Activated naive CD4-positive, alpha-beta T cell treated with Interleukin-2 at 50 U/mL for 16 hours (primary cell): ENCODE measurements at regions not wholly inside any gene's neighbourhood (a gene's known extent, or its start where the extent isn't known, plus 50 kb on each side); places are given as distances from the start of the nearest gene placed in this dataset.
"Not testable (repeated sequence)": the region's sequence is repeated elsewhere in the genome, so short reads cannot be mapped to it uniquely, and the experiment has no call there.

Experiments
- DNase-seq: peaks from one replicate; pipeline ENCODE4 v3.0.0-alpha.2; 2020

GRCh38 chr3:194251007-194251406, 100.1 kb downstream of the CPN2 start:
- DNase-seq, result no peak

GRCh38 chr3:194251461-194251860, 99.7 kb downstream of the CPN2 start:
- DNase-seq, result no peak

- no peak for DNase-seq
Observed at GRCh38 chr3:194251891-194252560, 99.1 kb downstream of the CPN2 start.

- DNase-seq, result no peak
Observed at GRCh38 chr3:194253270-194253669, 97.9 kb downstream of the CPN2 start.

GRCh38 chr3:194254040-194254439, 97.1 kb downstream of the CPN2 start:
- DNase-seq, result no peak

GRCh38 chr3:194255252-194256039, 95.7 kb downstream of the CPN2 start:
- peak; percentile 42 for DNase-seq

GRCh38 chr3:194256040-194256945, 94.8 kb downstream of the CPN2 start:
- DNase-seq, result no peak

- DNase-seq, result no peak
Observed at GRCh38 chr3:194257151-194257621, 93.9 kb downstream of the CPN2 start.

GRCh38 chr3:194257916-194258668, 93.0 kb downstream of the CPN2 start:
- no peak for DNase-seq

GRCh38 chr3:194259982-194260766, 91.0 kb downstream of the CPN2 start:
- no peak for DNase-seq

- no peak for DNase-seq
Observed at GRCh38 chr3:194261581-194262063, 89.5 kb downstream of the CPN2 start.

- DNase-seq, result no peak
Observed at GRCh38 chr3:194262176-194262924, 88.8 kb downstream of the CPN2 start.

GRCh38 chr3:194262925-194263305, 88.2 kb downstream of the CPN2 start:
- DNase-seq, result no peak

- not testable (repeated sequence) for DNase-seq
Observed at GRCh38 chr3:194264631-194265504, 86.3 kb downstream of the CPN2 start.

- no peak for DNase-seq
Observed at GRCh38 chr3:194265505-194265892, 85.6 kb downstream of the CPN2 start.

GRCh38 chr3:194265996-194266964, 84.8 kb downstream of the CPN2 start:
- DNase-seq, result no peak

- DNase-seq, result no peak
Observed at GRCh38 chr3:194267744-194268653, 83.1 kb downstream of the CPN2 start.
